HepG2 (cell line): ENCODE measurements at regions not wholly inside any gene's neighbourhood (a gene's known extent, or its start where the extent isn't known, plus 50 kb on each side); places are given as distances from the start of the nearest gene placed in this dataset.

Source experiments
- ATM ChIP-seq: fragments of 450-650 bp; IDR thresholded peaks from 2 replicates; pipeline ENCODE4 v1.7.1; 2017; ENCODE audit warnings: mild to moderate bottlenecking, borderline replicate concordance
- CENPX ChIP-seq: sonication (generic); formaldehyde crosslinking; IDR thresholded peaks from 2 replicates; pipeline ENCODE4 v1.9.0; 2021; ENCODE audit warnings: mild to moderate bottlenecking, missing genetic modification reagents, moderate library complexity
- CHD4 ChIP-seq: fragments of 200-600 bp; sonication (generic); IDR thresholded peaks from 2 replicates; pipeline ENCODE4 v1.7.0; 2017; ENCODE audit warnings: mild to moderate bottlenecking, low read length, borderline replicate concordance
- CREBL2 ChIP-seq: sonication (generic); formaldehyde crosslinking; IDR thresholded peaks from 2 replicates; pipeline ENCODE4 v1.8.1; 2023; ENCODE audit warnings: missing genetic modification reagents, mild to moderate bottlenecking, borderline replicate concordance
- DMAP1 ChIP-seq: IDR thresholded peaks from 2 replicates; pipeline ENCODE4 v1.6.1; 2016
- FOXK2 ChIP-seq: fragments of 450-650 bp; IDR thresholded peaks from 2 replicates; pipeline ENCODE4 v1.6.1; 2016
- FOXP1 ChIP-seq, 2 experiments: fragments of 450-650 bp in 1 of 2; IDR thresholded peaks; 2 replicates each; pipeline ENCODE4 v1.6.1; 2017 to 2018; ENCODE audit warnings: antibody characterized with exemption in 1 of 2
- GLI4 ChIP-seq: sonication (generic); formaldehyde crosslinking; IDR thresholded peaks from 2 replicates; pipeline ENCODE4 v1.5.1; 2020; ENCODE audit warnings: missing genetic modification reagents, mild to moderate bottlenecking, moderate library complexity, borderline replicate concordance
- HMGA1 ChIP-seq: sonication (generic); formaldehyde crosslinking; conservative IDR thresholded peaks from 2 replicates; pipeline ENCODE4 v1.4.0; 2020; ENCODE audit warnings: missing genetic modification reagents
- HMGXB3 ChIP-seq: sonication (generic); formaldehyde crosslinking; IDR thresholded peaks from 2 replicates; pipeline ENCODE4 v1.4.0; 2020; ENCODE audit warnings: missing genetic modification reagents, borderline replicate concordance
- HNRNPUL1 ChIP-seq: fragments of 200-400 bp; formaldehyde crosslinking; IDR thresholded peaks from 2 replicates; pipeline ENCODE4 v1.6.1; 2017; ENCODE audit warnings: low read depth, mild to moderate bottlenecking, low read length, moderate library complexity
- MATR3 ChIP-seq: sonication (generic); formaldehyde crosslinking; IDR thresholded peaks from 2 replicates; pipeline ENCODE4 v1.4.0; 2020; ENCODE audit warnings: missing genetic modification reagents
- PBX2 ChIP-seq: IDR thresholded peaks from 2 replicates; pipeline ENCODE4 v1.6.1; 2016; ENCODE audit warnings: control low read depth
- RNF219 ChIP-seq: sonication (generic); formaldehyde crosslinking; IDR thresholded peaks from 2 replicates; pipeline ENCODE4 v1.5.0; 2020; ENCODE audit warnings: mild to moderate bottlenecking, missing genetic modification reagents
- SAFB2 ChIP-seq: sonication (generic); formaldehyde crosslinking; IDR thresholded peaks from 2 replicates; pipeline ENCODE4 v1.5.1; 2020; ENCODE audit warnings: missing genetic modification reagents, low read depth, mild to moderate bottlenecking, borderline replicate concordance
- THAP11 ChIP-seq: IDR thresholded peaks from 2 replicates; pipeline ENCODE4 v1.6.1; 2016; ENCODE audit warnings: missing biosample characterization, missing genetic modification reagents
- ZMYM2 ChIP-seq: sonication (generic); formaldehyde crosslinking; IDR thresholded peaks from 2 replicates; pipeline ENCODE4 v1.8.0; 2022; ENCODE audit warnings: mild to moderate bottlenecking, missing genetic modification reagents
- ZNF12 ChIP-seq: sonication (generic); formaldehyde crosslinking; IDR thresholded peaks from 2 replicates; pipeline ENCODE4 v1.5.0; 2020; ENCODE audit warnings: missing genetic modification reagents
- ZNF20 ChIP-seq: sonication (generic); formaldehyde crosslinking; IDR thresholded peaks from 2 replicates; pipeline ENCODE4 v1.4.0; 2020; ENCODE audit warnings: mild to moderate bottlenecking, moderate library complexity, missing genetic modification reagents
- ZNF260 ChIP-seq: sonication (generic); formaldehyde crosslinking; IDR thresholded peaks from 2 replicates; pipeline ENCODE4 v1.4.0; 2020; ENCODE audit warnings: missing genetic modification reagents, low read depth, mild to moderate bottlenecking, borderline replicate concordance
- ZNF292 ChIP-seq: sonication (generic); formaldehyde crosslinking; IDR thresholded peaks from 2 replicates; pipeline ENCODE4 v1.8.1; 2022; ENCODE audit warnings: mild to moderate bottlenecking, low read depth, missing genetic modification reagents, borderline replicate concordance
- ZNF3 ChIP-seq: IDR thresholded peaks from 2 replicates; pipeline ENCODE4 v1.7.0; 2017; ENCODE audit warnings: inconsistent platforms
- ZNF580 ChIP-seq: IDR thresholded peaks from 2 replicates; pipeline ENCODE4 v1.6.1; 2016; ENCODE audit warnings: low read depth, borderline replicate concordance
- ZNF607 ChIP-seq: sonication (generic); formaldehyde crosslinking; IDR thresholded peaks from 2 replicates; pipeline ENCODE4 v1.5.1; 2020; ENCODE audit warnings: missing genetic modification reagents, mild to moderate bottlenecking, borderline replicate concordance
- ZNF644 ChIP-seq: IDR thresholded peaks from 2 replicates; pipeline ENCODE4 v1.6.1; 2016; ENCODE audit warnings: low read depth
- ZNF660 ChIP-seq: sonication (generic); formaldehyde crosslinking; IDR thresholded peaks from 2 replicates; pipeline ENCODE4 v1.5.1; 2020; ENCODE audit warnings: mild to moderate bottlenecking, low read depth, missing genetic modification reagents, borderline replicate concordance

- TF ChIP-seq MATR3 (CRISPR knock-in tag) (no peak), ZNF12 (no peak), ZNF260 (CRISPR knock-in tag) (no peak), ZNF607 (CRISPR knock-in tag) (no peak), ZNF3 (CRISPR knock-in tag) (no peak), SAFB2 (CRISPR knock-in tag) (no peak), ZNF292 (CRISPR knock-in tag) (no peak), HMGA1 (CRISPR knock-in tag) (no peak), FOXP1 (IDR thresholded peaks at IDR 0.05) (peak; percentile 89), FOXP1 (CRISPR knock-in tag; IDR thresholded peaks at IDR 0.05) (peak; percentile 100), ZMYM2 (CRISPR knock-in tag) (no peak), ATM (no peak), CHD4 (no peak), FOXK2 (peak; percentile 78), PBX2 (CRISPR knock-in tag) (no peak), ZNF580 (CRISPR knock-in tag) (peak; percentile 48; the same call in 1 of the 2 replicates), ZNF644 (CRISPR knock-in tag) (no peak), HNRNPUL1 (no peak), ZNF660 (CRISPR knock-in tag) (no peak), ZNF20 (CRISPR knock-in tag) (no peak), RNF219 (no peak), DMAP1 (CRISPR knock-in tag) (no peak), GLI4 (CRISPR knock-in tag) (no peak), CENPX (CRISPR knock-in tag) (no peak), HMGXB3 (CRISPR knock-in tag) (0 out of 2 replicates have a peak, but pooled peaks have one; percentile 18), CREBL2 (CRISPR knock-in tag) (no peak), THAP11 (CRISPR knock-in tag) (peak; percentile 16; the same call in 1 of the 2 replicates)
Measured at GRCh38 chr12:46493834-46494181, 121.2 kb upstream of the SLC38A2 start (continued).
